HepG2 (cell line): ENCODE measurements at regions not wholly inside any gene's neighbourhood (a gene's known extent, or its start where the extent isn't known, plus 50 kb on each side); places are given as distances from the start of the nearest gene placed in this dataset.
"Not testable (repeated sequence)": the region's sequence is repeated elsewhere in the genome, so short reads cannot be mapped to it uniquely, and the experiment has no call there.

ENCODE experiments used
- KDM5B ChIP-seq: sonication (generic); formaldehyde crosslinking; IDR thresholded peaks from 2 replicates; pipeline ENCODE4 v1.4.0; 2020; ENCODE audit warnings: missing genetic modification reagents, mild to moderate bottlenecking, borderline replicate concordance
- MAX ChIP-seq: IDR thresholded peaks from 2 replicates; pipeline ENCODE4 v1.6.1; 2012; ENCODE audit warnings: inconsistent platforms
- MED1 ChIP-seq: sonication (generic); formaldehyde crosslinking; IDR thresholded peaks from 2 replicates; pipeline ENCODE4 v1.4.0; 2020; ENCODE audit warnings: missing genetic modification reagents
- MNT ChIP-seq: fragments of 450-650 bp; IDR thresholded peaks from 2 replicates; pipeline ENCODE4 v1.6.1; 2016
- PHF20 ChIP-seq: sonication (generic); formaldehyde crosslinking; IDR thresholded peaks from 2 replicates; pipeline ENCODE4 v1.5.0; 2020; ENCODE audit warnings: mild to moderate bottlenecking, missing genetic modification reagents
- POLR2AphosphoS5 ChIP-seq: IDR thresholded peaks from 2 replicates; pipeline ENCODE4 v1.6.1; 2012; ENCODE audit warnings: low read depth, low read length
- RELA ChIP-seq: sonication (generic); formaldehyde crosslinking; IDR thresholded peaks from 2 replicates; pipeline ENCODE4 v1.4.0; 2020; ENCODE audit warnings: missing genetic modification reagents
- SATB2 ChIP-seq: sonication (generic); formaldehyde crosslinking; IDR thresholded peaks from 2 replicates; pipeline ENCODE4 v1.5.0; 2020; ENCODE audit warnings: missing genetic modification reagents
- SOX6 ChIP-seq, 2 experiments: fragments of 450-650 bp in 1 of 2; sonication (generic) in 1 of 2; formaldehyde crosslinking in 1 of 2; IDR thresholded peaks; 2 replicates each; pipeline versions ENCODE4 v1.4.0 to v1.6.1; 2017 to 2020; ENCODE audit warnings: antibody characterized with exemption in 1 of 2, mild to moderate bottlenecking in 1 of 2, missing genetic modification reagents in 1 of 2
- ZBTB25 ChIP-seq: IDR thresholded peaks from 2 replicates; pipeline ENCODE4 v1.6.1; 2018; ENCODE audit warnings: missing genetic modification reagents
- ZBTB8A ChIP-seq: sonication (generic); formaldehyde crosslinking; IDR thresholded peaks from 2 replicates; pipeline ENCODE4 v1.4.0; 2020; ENCODE audit warnings: mild to moderate bottlenecking, low read depth, missing genetic modification reagents, borderline replicate concordance
- ZC3H13 ChIP-seq: sonication (generic); formaldehyde crosslinking; IDR thresholded peaks from 2 replicates; pipeline ENCODE4 v1.8.1; 2023; ENCODE audit warnings: mild to moderate bottlenecking, missing genetic modification reagents, moderate library complexity
- ZFX ChIP-seq: sonication (generic); formaldehyde crosslinking; IDR thresholded peaks from 2 replicates; pipeline ENCODE4 v1.4.0; 2020; ENCODE audit warnings: mild to moderate bottlenecking, low read depth, missing genetic modification reagents, moderate library complexity
- ZNF687 ChIP-seq: sonication (generic); formaldehyde crosslinking; IDR thresholded peaks from 2 replicates; pipeline ENCODE4 v1.5.1; 2020; ENCODE audit warnings: mild to moderate bottlenecking, missing genetic modification reagents, moderate library complexity

GRCh38 chrX:1085871-1086270, 126.6 kb downstream of the CRLF2 start:
- TF ChIP-seq MNT; ZC3H13 (CRISPR knock-in tag); ZFX (CRISPR knock-in tag); SOX6 (IDR thresholded peaks at IDR 0.05); SOX6 (CRISPR knock-in tag; IDR thresholded peaks at IDR 0.05); PHF20 (CRISPR knock-in tag); MED1; SATB2 (CRISPR knock-in tag); RELA (CRISPR knock-in tag); ZBTB8A (CRISPR knock-in tag); POLR2AphosphoS5; ZNF687 (CRISPR knock-in tag); KDM5B (CRISPR knock-in tag); MAX; ZBTB25: not testable (repeated sequence)
